HG02981 (cell line): ENCODE measurements at regions not wholly inside any gene's neighbourhood (a gene's known extent, or its start where the extent isn't known, plus 50 kb on each side); places are given as distances from the start of the nearest gene placed in this dataset.
A peak's percentile ranks its signal among the peaks of the same experiment; 100 is the strongest.
"Not testable (repeated sequence)": the region's sequence is repeated elsewhere in the genome, so short reads cannot be mapped to it uniquely, and the experiment has no call there.

Source experiments
- ATAC-seq: cut with Tn5 transposase; IDR thresholded peaks from one replicate; pipeline ENCODE4 v1.9.1; 2021; ENCODE audit warnings: mild to moderate bottlenecking, moderate library complexity; ENCODE audit not compliant: unreplicated experiment

DNA sequence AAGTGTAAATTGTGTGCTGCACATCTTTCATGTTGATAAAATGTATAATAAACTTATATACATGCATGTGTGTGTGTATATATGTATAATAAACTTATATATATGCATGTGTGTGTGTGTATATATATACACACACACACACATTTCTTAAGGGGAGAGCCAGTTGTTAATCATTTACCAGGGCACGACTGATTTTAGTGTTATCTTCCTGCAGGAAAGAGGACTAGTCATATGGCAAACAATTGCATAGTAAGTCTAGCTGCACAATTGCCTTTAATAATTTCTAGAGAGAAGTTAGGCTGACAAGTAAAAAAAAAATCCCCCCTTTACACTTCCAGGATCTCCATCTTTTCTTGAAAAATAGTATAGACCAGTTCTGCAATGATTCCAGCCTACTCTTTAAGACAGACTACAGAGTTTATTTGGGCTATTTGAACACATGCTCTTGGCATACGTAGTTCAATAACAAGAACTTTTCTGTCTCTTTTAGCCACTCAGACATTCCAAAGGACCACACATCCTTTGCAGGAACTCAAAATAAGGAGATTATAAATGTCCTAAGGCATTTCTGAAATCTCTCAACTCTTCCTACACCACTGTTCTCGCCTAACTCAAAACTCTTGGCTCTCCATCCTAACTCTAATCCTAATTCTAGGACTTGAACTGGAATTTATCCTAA lies 163.6 kb upstream of the SETMAR start:
- peak; percentile 58 for ATAC-seq

DNA sequence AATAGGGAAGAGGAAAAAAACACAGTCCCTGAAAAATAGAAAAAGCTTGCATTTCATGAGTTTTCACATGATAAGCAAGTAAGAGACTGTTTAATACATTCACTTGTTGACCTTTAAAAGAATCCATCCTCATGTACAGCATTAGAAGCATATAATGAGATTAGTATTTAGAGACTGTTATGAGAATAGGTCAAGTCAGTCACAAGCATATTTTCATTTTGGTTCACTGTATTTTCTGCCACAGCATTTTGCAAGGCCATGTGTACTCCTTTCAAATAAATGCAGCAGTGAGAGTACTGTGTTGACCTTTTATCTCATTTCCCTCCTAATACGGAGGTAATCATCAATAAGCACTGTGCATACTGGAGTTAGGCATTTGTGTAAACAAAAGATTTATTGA lies 162.2 kb upstream of the SETMAR start:
- ATAC-seq, result no peak

DNA sequence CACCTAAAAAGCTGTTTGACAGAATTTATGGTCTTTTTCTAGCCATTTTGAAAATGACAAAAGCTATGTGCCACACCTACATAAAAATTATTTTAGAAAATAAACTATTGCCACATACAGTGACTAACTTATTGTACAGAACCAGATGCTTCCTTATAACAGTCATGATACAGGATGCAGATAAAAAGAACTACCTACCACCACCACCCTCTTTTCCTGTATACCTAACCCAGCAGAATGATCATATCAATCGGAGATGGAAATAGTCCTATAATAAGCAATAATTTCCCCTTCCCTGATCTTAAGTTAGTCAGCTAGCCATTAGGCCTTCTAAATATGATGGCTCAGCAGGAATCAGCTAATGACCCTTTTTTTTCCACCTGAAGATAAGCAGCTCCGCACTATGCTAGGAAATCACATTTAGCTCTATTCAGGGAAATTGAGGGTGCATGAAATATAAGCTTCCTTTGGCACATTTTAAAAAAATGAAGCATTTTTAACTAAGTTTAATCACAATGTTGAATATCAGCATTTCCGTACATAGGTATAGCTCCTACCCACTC lies 155.5 kb upstream of the SETMAR start:
- no peak for ATAC-seq

DNA sequence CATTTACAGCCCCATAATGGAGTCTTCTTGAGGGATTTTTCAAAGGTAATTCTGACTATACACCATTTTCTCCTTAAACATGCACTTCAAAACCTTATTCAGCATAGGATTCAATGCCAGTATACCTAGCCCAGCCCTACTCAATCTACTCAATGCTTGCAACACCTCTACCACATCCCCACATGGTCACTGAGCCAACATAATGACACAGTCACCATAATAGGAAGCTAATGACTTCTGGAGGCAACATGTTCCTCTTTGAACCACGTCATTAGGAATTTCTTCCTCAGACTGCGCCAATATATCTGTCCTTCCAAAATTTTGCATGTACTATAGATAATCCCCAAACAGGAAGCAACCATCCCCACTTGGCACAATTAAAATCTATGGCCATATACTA lies 153.9 kb upstream of the SETMAR start:
- no peak for ATAC-seq

DNA sequence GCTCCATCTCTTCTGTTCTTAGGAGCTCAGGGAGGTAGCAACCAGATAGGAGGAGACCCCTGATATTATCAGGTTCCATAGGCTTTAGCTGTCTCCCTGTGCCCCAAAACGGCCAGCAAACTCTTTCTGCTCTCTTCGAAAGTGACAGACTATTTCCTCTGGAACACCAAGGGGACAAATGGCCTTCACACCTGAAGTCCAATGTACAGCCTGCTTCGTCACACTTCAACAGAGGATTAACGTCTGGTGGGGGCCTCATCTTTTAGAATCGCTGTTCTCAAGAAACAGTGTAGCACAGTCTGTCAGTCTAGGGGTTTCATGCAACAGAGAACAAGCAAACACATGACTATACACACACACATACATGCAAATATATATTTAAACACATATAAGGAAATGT lies 152.4 kb upstream of the SETMAR start:
- no peak for ATAC-seq

DNA sequence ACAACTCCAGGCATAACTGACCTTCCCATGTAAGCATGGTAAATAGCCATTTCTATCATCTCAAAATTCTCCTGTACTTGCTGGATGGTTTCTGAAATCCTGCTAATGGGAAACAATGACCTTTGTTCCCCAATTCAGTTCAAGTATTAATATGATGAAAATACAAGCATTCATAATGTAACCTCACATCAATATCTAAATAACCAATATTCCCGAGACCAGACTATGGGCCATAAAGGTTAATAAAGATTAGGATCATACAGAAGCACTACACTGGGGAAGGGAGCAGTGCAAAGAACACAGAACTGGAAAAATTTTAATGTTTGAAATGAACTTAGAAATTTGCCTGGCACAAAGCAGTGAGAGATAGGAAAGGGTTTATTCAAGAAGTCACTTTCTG lies 151.3 kb upstream of the SETMAR start:
- ATAC-seq, result no peak

DNA sequence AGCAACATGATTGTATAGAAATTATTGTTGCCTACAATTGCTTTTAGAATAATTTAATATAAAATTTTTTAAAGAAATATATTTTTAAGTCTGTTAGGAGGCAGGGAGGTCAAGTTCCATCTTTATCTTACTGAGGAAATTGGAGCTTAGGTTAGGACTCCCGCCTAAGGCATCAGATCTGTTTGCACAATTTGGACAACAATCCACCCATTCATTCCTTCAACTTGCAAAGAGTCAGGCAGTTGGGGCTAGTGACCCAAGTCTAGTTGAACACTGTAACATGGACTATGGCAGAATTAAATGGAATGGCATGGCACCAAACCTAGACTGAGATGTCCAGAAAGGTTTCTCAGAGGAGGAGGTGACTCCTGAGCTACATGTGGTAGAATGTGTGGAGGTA lies 149.4 kb upstream of the SETMAR start:
- ATAC-seq, result no peak

DNA sequence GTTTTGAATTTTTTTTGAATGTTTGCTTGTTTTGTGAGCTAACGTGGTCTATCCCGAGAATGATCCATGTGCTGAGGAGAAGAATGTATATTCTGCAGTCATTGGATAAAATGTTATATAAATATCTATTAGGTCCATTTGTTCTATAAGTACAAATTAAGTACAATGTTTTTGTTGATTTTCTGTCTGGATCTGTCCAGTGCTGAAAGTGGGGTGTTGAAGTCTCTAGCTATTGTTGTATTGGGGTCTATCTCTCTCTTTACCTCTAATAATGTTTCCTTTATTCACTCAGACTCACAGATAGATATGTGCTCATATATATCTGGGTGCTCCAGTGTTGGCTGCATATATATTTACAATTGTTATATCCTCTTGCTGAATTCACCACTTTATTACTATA lies 144.8 kb upstream of the SETMAR start:
- ATAC-seq, result no peak

DNA sequence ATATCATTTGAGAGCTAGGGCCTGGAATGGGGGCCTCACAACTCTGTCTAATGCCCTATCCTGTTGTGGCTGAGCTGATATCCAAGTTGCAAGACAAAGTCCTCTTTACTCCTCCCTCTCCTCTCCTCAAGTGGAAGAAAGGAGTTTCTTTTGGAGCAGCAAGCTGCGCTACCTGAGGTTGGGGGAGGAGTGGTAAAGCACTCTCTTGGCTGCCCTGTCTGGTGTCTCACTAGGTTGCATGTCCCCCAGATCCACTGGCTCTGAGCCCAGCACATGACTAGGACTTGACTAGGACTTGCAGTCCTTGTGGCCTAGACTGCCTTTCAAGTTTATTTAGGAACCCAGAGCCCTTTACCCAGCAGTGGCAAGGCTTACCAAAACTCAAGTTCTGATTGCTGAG lies 141.1 kb upstream of the SETMAR start:
- ATAC-seq, result no peak

DNA sequence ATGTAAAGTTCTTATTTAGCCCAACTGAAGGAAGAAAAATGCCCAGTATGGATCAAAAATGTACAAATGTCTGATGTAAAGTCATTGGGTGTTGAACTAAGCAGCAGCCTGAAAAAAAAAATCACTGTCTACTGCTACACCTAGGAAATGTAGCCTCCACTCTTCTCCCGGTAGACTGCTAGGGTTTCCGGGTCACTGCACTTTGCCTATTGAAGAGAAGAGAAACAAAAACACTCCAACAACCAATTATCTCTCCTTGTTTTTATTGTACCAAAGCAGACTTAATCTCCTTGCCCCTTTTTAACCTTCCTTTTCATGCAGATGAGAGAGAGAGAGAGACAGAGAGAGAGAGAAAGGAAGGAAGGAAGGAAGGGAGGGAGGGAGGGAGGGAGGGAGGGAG lies 140.2 kb upstream of the SETMAR start:
- no peak for ATAC-seq

DNA sequence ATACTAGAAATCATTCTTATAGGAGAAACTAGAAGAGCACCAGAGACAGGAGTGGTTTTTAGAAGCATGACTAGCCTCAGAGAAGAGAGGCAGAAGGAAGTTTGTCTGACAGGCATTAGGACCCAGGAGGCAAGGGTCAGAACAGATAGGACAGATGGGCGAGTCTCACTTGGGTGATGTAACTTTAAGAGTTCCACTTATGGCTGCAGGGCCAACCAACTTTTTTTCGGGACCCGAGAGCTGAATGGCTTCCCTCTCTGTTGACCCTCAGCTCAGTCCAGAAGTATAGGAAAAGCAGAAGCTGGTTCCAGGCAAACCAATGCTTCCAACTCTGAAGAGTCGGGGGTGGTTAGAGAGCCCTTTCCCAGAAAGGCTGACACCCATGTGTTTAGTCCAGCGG lies 136.6 kb upstream of the SETMAR start:
- no peak for ATAC-seq

DNA sequence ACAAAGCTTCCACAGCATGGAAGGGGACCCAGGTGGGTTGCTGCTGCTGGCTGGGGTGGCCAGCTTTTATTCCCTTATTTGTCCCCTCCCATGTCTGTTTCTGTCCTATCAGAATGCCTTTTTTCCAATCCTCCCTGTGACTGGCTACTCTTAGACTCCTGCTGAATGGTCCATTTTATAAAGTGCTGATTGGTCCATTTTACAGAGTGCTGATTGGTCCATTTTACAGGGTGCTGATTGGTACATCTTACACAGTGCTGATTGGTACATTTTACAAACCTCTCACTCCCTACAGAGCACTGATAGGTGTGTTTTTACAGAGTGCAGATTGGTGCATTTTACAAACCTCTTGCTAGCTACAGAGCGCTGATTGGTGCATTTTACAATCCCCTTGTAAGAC lies 135.9 kb upstream of the SETMAR start:
- not testable (repeated sequence) for ATAC-seq

DNA sequence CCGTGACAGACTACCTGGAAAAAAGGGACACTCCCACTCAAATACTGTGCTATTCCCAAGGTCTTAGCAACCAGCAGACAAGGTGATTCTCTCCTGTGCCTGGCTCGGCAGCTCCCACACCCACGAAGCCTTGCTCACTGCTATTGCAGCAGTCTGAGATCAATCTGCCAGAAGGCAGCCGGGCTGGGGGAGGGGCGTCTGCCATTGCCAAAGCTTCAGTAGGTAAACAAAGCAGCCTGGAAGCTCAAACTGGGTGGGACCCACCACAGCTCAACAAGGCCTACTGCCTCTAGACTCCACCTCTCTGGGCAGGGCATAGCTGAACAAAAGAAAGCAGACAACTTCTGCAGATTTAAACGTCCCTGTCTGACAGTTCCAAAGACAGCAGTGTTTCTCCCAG lies 128.4 kb upstream of the SETMAR start:
- ATAC-seq, result no peak

DNA sequence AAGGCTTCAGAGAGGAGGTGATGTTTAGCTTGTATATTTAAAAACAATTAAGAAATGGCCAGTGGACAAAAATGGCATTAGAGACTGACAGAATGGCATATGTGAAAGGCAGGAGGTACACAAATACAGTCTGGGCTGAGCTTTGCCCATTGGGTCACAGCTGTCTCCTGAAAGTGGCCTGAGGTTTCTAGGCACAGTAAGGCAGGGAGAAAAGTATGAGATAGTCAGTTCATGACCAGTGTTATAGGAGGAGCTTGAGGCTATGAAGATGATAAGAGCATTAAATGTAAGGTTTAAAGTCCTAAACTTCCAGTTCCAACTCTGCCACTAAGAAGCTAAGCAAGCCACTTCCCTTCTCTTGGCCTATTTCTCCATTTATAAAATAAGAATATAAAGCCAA lies 111.2 kb upstream of the SETMAR start:
- ATAC-seq, result no peak

DNA sequence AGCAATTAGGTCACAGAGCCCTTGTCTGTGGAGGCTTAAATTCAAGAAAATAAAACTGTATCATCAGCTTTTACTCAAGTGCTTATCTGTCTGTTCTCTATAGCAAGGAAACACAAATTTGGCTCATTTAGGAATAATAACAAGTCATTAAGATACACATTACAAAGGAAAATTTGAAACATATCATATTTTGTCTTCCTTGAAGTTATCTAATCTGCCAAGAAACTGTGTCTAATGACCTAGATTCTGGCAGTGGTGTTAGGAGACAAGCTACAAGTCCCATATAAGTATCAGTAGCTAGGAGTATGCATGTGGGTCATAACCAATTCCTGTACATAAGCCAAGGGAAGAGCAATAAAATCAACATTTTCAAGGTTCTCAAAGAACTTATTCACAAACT lies 108.2 kb upstream of the SETMAR start:
- no peak for ATAC-seq

DNA sequence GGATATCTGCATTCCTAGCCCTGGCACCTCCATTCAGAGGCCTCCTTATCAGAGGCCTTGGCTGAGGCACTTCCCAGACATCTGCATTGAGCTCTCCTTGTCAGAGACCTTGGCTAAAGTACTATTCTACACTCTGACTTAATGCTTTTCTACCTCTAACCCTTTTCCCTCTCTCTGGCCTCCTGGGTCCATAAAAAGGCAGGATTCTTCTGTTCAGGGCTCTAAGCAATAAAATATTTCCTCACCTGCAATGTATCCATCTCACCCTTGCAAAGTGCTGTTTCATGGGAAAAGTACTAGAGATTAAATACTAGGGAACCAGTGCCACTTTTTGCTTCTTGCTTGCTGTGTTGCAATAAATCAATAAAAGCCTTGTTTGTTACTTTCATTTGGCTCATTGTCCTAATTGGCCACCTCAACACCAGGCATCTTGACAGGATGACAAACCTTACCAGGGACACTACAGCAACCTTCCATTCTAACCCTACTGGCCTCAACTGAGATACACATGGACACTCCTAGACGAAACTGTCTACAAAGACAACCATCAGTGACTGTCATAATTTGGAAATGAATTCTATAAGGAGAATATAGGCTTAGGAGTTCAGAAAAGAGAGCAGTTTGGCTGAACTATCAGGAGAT lies 106.5 kb upstream of the SETMAR start:
- no peak for ATAC-seq

DNA sequence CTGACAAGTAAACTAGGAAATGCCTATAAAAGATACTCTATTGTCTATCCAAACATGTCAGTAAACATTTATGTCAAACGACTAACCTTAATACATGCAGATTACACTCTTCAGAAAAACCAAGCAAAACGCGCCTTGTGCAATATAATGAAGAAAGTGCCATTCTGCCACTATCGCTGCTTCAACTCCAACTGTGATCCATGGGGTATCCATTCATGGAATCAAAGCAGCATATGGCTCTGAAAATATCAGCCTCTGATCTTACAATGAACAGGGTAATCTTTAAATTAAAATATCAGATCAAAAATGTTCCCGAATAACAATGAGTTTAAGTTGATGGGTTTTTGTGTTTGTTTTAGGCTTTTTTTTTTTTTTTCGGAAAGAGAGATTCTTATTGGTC lies 105.5 kb upstream of the SETMAR start:
- no peak for ATAC-seq

DNA sequence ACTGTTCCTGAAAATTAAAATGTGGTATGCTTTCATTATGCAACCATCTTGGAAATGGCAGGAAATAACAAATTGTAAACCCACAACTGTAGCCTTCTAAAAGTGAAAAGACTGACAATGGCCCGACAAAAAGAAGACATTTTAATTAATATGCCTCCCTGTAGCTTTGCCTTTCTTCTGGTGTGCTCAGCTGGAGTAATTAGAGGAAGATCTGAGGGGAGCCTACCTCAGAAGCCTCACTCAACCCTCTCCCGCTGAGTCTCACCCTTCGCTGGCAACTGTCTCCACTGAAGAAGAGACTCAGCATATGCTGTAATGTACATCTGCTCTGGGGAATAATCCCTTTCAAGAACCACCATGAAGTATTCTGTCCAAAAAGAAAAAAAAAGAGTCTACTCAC lies 104.7 kb upstream of the SETMAR start:
- ATAC-seq, result no peak

DNA sequence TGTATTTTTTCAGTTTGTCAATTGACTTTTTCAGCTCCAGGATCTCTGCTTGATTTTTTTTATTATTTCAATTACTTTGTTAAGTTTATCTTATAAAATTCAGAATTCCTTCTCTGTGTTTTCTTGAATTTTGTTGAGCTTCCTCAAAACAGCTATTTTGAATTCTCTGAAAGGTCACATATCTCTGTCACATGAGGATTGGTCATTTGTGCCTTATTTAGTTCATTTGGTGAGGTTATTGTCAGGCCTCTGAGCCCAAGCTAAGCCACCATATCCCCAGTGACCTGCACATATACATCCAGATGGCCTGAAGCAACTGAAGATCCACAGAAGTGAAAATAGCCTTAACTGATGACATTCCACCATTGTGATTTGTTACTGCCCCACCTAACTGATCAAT lies 98.4 kb upstream of the SETMAR start:
- not testable (repeated sequence) for ATAC-seq

DNA sequence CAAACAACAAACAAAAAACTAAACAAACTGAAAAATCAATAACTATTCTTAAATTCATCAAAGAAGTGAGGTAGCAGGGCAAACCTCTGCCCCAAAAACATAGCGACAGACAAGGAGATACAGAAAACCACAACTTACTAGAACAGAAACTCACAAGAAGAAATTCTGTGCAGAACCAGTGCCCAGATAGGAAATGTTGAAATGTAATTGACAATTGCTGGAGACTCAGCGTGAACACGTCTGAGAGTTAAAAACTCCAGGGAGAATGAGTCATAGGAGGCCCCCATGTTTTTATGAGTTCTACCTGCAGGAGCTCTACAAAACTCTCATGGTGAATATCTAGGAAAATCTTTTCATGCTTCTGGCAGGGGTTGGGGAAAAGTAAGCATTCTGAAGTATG lies 95.5 kb upstream of the SETMAR start:
- ATAC-seq, result no peak

DNA sequence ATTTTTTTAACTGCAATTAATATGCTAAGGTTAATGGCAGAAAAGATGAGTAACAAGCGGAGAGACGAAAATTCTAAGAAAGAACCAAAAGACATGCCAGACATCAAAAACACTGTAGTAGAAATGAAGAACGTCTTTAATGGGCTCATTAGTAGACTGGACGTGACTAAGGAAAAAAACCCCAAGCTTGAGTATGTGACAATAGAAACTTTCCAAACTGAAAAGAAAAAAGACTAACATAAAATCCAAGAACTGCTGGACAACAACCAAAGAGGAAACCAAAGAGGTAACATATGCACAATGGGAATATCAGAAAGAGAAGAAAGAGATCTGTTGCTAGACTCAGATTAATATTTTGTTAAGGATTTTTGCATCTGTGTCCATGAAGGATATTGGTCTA lies 94.6 kb upstream of the SETMAR start:
- no peak for ATAC-seq

DNA sequence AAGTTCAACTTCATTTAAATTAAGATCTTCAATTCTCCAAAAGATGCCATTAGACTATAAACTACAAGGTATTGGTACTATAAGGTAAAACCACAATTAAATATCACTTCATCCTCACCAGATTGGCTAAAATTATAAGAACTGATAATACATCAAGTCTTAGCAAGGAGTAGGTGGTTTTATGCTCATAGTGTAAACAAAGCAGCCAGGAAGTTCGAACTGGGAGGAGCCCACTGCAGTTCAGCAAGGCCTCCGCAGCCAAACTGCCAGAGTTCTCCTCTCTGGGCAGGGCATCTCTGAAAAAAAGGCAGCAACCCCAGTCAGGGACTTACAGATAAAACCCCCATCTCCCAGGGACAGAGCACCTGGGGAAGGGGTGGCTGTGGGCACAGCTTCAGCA lies 91.6 kb upstream of the SETMAR start:
- no peak for ATAC-seq

DNA sequence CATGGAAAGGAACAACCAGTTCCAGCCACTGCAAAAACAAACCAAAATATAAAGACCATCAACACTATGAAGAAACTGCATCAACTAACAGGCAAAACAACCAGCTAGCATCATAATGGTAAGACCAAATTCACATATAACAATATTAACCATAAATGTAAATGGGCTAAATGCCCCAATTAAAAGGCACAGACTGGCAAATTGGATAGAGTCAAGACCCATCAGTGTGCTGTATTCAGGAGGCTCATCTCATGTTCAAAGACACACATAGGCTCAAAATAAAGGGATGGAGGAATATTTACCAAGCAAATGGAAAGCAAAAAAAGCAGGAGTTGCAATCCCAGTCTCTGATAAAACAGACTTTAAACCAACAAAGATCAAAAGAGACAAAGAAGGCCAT lies 89.7 kb upstream of the SETMAR start:
- ATAC-seq, result not testable (repeated sequence)
